H4 (cell line): ENCODE measurements at regions not wholly inside any gene's neighbourhood (a gene's known extent, or its start where the extent isn't known, plus 50 kb on each side); places are given as distances from the start of the nearest gene placed in this dataset.

Source experiments
- DNase-seq: peaks from one replicate; pipeline ENCODE4 v3.0.0-alpha.2; 2015; ENCODE audit warnings: low spot score

GRCh38 chr6:96460052-96460700 lies 61.4 kb upstream of the UFL1 start:
- no peak for DNase-seq

DNA sequence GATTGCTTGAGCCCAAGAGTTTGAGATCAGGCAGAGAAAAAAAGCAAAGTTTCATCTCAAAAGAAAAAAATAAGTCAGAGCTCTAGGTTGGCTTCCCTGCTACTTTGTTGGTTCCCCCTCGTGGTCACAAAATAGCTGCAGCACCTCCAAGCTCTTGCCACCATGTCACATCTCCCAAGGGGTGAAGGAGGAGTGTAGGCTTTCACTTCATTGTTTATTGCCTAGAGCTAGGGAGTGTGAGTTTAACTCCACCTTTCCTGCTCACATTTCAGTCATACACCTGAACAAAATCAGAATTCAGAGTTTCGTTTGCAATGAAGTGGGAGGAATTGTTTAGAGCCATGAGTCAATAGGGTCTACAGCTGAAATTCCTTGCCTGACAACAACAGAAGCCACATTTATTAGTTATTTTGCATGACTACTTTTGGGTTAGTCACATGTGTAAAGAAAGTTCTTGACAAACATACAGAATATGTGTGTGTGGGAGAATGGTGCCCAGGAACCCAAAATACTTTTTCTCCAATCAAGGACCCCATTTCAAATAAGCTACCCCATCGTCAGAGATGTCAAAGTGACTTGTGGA lies 56.2 kb upstream of the UFL1 start:
- no peak for DNase-seq

DNA sequence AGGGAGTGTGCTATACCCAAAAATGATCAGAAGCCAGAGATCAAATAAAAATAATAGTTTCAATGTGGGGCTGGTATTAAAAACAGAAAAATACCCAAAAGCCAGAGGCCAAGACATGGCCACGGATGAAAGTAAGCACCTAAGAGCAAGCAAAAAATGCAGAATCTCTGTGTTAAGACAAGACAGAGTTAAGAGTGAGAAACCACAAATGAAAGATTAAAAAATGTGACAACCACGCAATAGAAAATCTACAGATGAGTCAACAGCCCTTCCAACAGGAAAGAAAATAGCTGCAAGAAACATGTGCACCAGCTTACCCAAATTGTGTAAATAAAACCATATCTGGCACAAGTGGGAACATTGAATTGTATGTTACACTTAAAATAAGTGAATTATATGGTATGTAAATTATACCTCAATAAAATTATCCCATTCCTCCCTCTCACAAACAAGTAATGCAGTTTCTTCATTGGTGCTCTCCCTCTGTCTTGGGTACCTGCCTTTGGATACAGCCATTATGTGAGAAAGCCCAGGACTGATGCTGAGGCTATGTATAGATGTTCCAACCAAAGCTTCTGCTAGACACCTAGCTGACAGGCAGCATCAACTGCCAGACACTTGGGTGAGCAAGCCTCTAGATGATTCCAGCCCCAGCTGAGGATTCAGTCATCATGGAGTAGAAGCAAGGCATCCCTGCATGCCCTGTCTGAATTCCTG lies 55.3 kb upstream of the UFL1 start:
- DNase-seq: no peak

DNA sequence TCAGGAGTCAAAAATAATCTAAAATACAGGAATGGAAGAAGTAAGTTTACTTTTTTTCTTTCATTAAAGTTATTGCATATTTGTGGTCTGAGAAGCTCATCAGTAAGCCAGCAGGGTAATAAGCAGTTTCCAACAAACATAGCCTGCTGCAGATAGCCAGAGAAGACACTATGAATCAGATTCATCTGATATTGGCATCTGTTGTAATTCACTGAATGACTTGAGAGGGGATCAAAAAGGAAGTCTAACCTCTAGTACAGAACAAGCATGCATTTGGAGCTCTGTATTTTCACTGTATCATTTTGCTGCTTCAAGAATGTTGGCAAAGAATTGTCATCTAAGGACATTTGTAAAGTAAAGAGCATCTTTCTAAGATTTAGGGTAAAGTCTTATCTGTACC lies 53.8 kb upstream of the UFL1 start:
- DNase-seq: no peak

DNA sequence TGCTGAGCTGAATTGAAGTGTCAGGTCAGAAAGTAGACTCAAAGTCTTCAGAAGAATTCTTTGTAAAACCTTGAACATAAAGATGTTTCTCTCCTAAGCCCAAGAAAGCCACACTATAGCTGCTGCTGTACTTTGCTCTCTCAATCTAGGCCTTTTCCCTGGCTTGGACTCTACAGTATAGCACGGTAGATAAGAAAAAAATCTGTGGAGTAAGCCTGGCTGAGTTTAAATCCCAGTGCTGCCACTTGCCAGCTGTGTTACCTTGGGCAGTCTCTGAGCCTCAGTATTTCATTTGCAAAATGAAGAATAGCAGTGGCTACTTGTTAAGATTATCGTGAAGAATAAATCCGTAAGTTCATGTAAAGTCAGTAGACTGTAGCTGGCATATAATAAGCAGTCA lies 53.3 kb upstream of the UFL1 start:
- DNase-seq: no peak

DNA sequence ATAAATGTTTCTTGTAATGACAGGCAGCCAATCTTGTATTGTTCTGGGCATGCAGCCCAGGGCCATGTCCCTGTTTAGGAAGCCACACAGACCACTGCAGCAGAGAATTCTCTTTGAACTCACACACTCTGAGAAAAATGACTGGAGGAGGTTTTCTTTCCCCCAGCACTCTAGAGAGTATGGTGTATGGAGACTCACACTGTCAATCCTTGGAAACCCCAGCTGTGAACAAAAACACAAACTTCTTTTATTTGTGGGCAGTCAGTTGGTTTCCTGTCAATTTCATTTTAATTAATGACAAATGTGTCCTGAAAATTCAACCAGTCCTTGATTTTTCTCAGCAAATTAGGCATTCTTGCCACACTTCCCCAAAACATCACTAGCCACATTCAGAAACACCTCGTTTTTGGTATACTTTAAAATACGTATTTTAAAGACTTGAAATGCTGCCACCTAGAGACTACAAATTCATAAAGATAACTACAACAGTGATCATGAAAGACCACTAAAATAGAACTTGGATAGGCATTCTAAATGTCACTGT lies 52.9 kb upstream of the UFL1 start:
- DNase-seq: no peak

DNA sequence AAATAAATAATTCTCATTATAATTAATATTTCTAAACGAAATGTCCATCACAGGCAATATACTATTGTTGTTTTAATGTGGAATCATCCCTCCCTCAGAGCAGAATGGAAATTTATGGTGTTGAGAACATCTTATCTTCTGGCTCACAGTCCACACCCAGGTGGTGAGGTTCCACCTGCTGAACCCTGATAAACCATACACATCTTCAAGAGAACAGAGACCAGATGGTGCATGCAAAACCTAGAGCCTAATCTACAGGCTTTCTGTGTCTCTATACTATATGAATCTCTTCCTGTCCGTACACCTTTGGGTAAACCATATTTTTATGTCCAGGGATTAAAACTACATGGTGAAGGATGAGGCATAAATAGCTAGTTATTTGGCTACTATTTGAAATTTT lies 52.3 kb upstream of the UFL1 start:
- no peak for DNase-seq

DNA sequence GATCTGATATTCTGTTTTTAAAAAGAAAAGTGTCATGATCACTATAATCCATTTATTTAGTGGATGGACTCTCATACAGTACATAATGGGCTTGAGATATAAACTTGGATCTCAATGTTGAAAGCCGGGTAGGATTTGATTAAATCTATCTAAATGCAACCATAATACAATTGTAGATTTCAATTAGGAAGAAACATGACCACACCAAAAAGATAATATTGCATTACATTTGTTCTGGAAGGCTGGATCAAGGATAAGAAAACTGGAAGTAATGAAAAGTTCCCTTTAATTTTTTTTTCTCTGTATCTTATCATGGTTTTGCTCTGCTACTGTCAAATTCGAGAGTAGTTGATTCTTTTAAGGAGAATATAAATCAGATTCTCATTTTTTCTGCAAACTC lies 51.3 kb upstream of the UFL1 start:
- DNase-seq: no peak
